ENCODE measurements at regions not wholly inside any gene's neighbourhood (a gene's known extent, or its start where the extent isn't known, plus 50 kb on each side); places are given as distances from the start of the nearest gene placed in this dataset.

DNA sequence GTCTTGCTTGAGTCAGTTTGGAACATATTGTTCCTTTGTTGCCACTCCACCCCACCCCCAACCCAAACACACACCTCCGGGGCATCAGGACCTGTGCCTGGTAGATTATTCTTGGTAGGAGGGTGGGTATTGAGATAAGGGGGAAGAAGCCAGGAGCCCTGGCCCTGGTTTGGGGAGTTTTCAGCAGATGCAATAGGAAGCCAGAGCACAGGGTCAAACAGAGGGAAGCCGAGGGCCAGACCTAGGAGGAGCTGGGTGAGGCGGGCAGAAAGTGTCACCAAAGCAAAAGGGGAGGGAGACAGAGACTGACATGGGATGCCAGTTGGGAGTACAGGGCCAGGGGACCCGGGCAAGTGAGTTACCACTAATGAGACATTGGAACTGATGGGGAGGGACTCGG, 163.1 kb downstream of the RPLP1 start:
- no peak for TF ChIP-seq L3MBTL2 (conservative IDR thresholded peaks at IDR 0.05)
- no peak for TF ChIP-seq FOXM1 (IDR thresholded peaks at IDR 0.05; ENCODE audit: borderline replicate concordance)
- TF ChIP-seq PKNOX1 (IDR thresholded peaks at IDR 0.05), result no peak
- TF ChIP-seq ELF4 (IDR thresholded peaks at IDR 0.05), result no peak
- TF ChIP-seq BHLHE40 (IDR thresholded peaks at IDR 0.05; ENCODE audit: borderline replicate concordance), result no peak
- no peak for TF ChIP-seq SP1 (IDR thresholded peaks at IDR 0.05)
- TF ChIP-seq NFRKB (IDR thresholded peaks at IDR 0.05), result no peak

Data from HEK293T (cell line).